HCEC 1CT (cell line): ENCODE measurements at regions not wholly inside any gene's neighbourhood (a gene's known extent, or its start where the extent isn't known, plus 50 kb on each side); places are given as distances from the start of the nearest gene placed in this dataset.

Source experiments
- DNase-seq: peaks from one replicate; pipeline ENCODE4 v3.0.0-alpha.2; 2017

- DNase-seq = no peak
These were observed 503.8 kb upstream of the NRXN1 start for GRCh38 chr2:51535763-51536162.

GRCh38 chr2:51534166-51534565, 502.2 kb upstream of the NRXN1 start:
- DNase-seq = no peak

GRCh38 chr2:51528156-51528555, 496.2 kb upstream of the NRXN1 start:
- no peak for DNase-seq

DNA sequence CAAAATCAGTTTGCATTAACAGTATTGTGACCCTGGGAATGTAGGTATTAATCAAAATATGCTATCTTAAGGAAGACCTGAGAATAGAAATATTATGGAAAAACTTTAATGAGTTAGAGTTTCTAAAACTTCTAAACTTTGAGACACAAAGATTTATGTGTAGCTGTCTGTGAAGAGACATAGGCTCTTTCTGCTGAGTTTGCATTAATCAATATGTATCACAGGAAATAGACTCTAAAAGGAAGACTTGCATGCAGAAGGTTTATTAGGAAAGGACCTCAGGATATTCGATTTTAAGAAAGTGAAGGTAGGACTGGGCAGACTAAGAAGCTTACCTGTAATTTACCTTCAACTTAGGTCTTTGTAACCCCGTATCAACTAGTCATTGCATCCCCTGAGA, 494.8 kb upstream of the NRXN1 start:
- DNase-seq = no peak

DNA sequence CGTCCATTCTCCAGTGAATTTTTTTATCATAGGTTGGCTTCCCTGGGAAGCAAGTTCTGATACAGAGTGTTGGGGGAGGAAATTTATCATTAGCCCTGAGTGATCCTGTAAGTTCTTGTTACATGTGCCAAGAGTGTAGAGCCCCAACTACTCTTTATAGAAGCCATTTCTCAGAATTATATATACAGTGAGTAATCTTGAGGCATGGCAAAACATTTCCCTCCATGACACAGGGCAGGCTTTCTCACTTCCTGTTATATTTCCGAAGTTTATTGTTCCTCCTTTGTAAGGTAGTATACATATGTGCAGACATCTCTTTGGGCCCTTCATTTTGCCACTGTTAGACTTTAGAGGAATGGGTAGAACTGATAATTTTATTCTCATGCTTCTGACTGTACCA, 484.7 kb upstream of the NRXN1 start:
- DNase-seq = peak; percentile 25

- no peak for DNase-seq
These were observed 479.1 kb upstream of the NRXN1 start for GRCh38 chr2:51511002-51511401.

GRCh38 chr2:51510303-51510702, 478.4 kb upstream of the NRXN1 start:
- no peak for DNase-seq

DNA sequence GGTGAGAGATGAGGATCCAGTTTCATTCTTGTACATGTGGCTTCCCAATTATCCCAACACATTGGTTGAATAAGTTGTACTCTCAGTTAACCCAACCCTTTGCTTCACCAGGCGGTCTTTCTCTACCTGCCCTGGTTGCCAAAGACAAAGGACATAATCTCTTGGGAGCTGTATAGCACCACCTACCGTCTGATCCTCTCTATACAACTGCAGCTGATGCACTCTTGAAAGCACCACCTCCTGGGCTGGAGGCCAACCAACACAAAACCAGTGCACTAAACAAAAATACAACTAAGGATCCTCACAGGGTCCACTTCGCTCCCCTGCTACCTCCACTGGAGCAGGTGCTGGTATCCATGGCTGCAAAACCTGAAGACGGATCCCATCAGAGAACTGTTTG, 473.6 kb upstream of the NRXN1 start:
- no peak for DNase-seq

DNA sequence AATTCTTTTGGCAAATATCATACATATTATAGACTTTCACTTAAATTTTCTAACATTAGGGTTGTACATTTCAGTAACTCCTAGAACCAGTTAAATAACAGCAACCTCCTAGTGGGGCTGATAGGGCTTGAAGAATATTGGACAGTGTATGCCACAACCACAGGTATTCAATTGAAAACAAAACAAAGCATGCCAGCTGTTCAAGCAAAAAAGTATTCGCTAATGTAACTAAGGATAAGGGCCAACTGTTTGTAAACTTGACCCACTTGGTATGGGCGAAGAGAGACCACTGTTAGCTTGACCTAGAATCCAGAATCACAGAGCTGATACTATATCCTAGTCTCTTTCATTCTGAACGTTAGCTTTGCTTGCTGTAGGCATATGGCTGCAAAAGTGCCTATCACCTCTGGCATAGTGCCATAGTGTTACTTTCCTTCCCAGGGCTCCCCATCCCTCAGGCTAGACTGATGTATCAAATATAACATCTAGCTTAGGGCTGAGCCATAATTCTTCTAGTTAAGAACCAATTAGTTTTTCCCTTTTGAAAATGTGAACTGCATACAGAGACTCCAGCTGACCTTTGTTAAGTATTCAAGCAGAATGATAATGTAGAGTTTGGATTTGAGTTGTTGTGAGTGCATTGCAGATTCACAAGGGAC, 458.8 kb upstream of the NRXN1 start:
- no peak for DNase-seq

- DNase-seq = no peak
These were observed 452.7 kb upstream of the NRXN1 start for GRCh38 chr2:51484605-51485004.

- DNase-seq = no peak
These were observed 451.8 kb upstream of the NRXN1 start for GRCh38 chr2:51483720-51484119.

GRCh38 chr2:51472783-51473182, 440.9 kb upstream of the NRXN1 start:
- no peak for DNase-seq

DNA sequence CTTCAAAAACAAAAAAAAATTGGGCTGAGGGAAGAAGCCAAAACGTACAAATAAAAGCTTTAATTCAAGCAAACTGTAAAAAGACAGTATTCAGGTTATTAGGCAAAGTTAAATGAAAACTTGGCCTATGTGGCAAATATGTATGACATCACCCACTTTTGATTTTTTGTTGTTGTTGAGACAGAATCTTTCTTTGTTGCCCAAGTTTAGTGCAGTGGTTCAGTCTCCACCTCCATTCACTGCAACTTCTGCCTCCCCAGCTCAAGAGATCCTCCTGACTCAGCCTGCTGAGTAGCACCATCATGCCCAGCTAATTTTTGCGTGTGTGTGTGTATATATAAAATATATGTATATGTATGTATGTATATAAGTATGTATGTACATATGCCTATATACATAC, 440.4 kb upstream of the NRXN1 start:
- DNase-seq = no peak

DNA sequence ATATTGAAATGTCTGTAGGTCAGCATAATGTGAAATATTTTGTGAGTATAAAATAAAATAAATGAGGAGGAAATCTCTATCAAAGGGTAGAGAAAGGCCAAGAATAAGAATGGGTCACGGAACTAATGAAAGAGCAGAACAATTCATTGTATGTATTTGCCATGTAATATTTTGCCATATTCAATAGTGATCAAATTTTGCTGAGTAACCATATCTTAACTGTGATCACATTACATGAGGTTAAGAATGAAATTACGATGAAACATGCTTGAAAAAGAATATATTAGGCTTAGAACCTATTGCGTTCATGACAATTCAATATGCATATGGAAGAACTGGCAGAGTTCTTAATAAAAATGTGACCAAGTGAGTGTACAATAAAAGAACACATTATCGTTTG, 437.2 kb upstream of the NRXN1 start:
- DNase-seq = no peak

- DNase-seq = no peak
These were observed 433.4 kb upstream of the NRXN1 start for GRCh38 chr2:51465326-51465725.

- DNase-seq = no peak
These were observed 422.2 kb upstream of the NRXN1 start for GRCh38 chr2:51454177-51454576.

DNA sequence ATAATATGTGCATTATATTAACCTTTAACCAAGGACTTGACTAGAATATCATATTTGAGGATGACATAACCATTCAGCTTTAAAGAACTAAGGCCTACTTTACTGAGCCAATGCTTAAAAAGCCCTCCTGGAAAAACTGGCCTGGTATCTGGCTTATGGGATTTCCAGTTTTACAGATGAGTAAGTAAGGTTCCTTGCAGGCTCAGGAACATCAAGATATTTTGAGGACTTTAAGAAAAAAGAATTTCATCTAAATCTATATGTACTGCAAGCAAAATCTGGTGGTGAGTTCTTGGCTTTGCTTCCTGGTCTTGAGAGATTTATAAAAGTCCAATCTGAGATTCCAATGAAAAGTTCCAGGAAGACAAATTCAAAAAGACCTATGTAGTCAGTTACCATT, 417.0 kb upstream of the NRXN1 start:
- DNase-seq = no peak

- DNase-seq = no peak
These were observed 409.9 kb upstream of the NRXN1 start for GRCh38 chr2:51441786-51442185.

DNA sequence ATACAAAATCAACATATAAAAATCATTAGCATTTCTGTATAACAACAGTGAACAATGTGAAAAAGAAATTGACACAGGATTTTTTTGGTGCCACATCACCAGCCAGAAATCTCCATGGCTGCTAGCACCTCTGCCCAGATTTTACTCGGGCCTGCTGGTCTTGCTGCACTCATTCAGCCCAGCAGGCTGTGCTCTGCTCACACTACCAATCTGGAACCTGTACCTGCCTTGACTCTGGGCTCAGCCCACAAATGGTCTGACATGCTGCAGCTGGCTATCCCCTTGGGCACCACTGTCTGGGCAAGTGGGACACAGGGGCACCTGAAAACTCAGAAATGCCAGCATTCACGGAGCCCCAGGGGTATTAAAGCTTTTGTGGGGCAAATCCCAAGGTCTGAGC, 392.5 kb upstream of the NRXN1 start:
- no peak for DNase-seq

DNA sequence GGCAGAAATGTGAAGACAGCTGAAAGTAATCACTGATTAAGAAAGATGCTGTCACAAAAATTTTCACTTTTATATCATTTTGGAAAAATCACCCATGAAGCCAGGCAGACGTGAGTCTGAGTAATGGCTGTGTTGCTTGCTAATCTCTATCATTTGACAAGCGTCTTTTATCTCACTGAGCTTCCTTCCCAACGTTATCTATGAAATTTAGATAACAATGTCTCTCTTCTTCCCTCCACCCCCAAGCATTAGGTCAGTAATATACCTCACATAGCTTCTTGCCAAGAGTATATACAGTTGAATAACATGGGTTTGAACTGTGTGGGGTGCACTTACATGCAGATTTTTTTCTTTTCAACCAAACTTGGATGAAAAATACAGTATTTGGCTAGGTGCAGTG, 388.6 kb upstream of the NRXN1 start:
- no peak for DNase-seq

GRCh38 chr2:51413726-51414125, 381.8 kb upstream of the NRXN1 start:
- DNase-seq = peak; percentile 35

DNA sequence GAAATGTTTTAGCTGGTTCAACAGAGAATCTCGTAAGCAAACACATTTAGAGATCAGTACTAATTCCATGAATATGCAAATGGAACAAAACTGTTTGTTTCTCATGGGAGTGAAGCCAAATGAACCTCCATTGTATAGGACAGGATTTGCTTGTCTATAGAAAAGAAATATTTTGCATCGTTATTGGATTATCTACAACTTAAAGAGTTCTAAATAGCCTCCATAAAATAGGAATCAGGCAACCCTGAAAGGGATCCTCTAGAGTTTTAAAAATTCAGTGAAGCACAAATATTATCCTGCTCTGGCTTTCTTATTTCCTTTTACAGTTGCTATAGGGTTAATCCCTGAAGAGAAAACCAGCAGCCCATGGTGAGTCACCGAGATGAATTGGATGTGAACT, 378.4 kb upstream of the NRXN1 start:
- DNase-seq = no peak

DNA sequence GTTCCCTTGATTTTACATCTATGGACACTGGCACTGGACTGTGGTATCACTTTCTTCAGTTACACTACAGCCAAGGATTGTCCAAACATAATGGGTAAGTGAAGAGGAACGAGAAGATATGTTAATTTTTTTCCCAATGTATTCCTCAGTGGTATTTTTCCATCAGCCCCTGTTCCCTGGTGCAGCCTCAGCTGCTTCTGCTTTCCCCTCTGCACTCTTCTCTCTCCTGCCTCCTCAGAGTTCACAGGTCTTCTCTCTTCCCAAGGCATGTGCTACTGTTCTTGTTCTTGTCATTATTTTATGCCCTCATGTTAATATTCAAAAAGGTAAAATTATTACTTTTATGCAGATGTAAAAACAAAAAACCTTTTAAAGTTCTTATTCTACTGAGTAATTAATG, 378.0 kb upstream of the NRXN1 start:
- DNase-seq = no peak

DNA sequence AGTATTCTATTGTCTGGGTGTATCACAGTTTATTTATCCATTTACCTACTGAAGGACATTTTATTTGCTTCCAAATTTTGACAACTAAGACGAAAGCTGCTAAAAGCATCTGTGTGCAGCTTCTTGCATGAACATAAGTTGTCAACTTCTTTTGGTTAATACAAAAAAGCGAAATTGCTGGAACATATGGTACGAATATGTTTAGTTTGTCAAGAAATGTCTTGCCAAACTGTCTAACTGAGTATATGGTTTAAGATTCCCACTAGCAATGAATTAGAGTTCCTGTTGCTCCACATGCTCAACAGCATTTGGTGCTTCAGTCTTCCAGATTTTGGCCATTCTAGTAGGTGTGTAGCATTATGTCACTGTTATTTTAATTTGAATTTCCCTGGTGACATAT, 372.3 kb upstream of the NRXN1 start:
- DNase-seq = no peak

DNA sequence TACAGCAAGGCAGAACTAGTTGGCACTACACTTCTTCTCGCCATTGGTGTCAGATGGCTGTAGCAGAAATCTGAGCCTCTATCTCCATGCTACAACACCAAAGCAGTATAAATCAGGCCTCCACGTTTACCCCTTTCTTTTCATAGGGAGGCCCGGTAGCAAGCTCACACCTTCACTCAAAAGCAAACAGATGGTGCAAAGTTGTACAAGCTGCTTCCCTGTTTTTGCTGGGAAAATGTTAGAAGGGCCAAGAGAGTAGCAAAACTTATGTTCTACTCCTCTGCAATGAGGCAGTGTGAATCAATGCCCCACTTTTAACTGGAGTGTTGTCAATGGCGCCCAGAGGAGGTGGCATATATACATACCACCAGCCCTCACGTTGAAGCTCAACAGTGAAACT, 369.6 kb upstream of the NRXN1 start:
- DNase-seq = no peak

DNA sequence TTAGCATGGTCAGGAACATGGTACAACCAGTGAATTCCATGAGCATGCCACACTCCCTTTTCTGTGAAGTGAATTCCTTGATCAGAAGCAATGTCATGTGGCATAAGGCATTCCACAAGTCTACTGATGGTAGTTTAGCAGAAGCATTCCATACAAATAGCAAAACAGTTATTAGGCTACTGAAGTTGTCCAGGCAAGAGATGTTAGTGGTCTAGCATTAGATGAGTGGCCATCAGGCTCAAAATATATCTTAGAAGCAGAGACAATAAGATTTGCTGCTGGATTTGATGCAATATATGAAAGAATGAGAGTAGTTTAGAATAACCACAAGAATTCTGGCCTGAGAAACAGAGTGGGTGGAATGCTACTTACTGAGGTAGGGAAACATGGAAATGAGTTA, 355.3 kb upstream of the NRXN1 start:
- peak; percentile 39 for DNase-seq
